GM12875 (cell line): ENCODE measurements at regions not wholly inside any gene's neighbourhood (a gene's known extent, or its start where the extent isn't known, plus 50 kb on each side); places are given as distances from the start of the nearest gene placed in this dataset.

ENCODE experiments used
- H3K4me3 ChIP-seq: one replicate; pipeline ENCODE4 v1.5.1; 2011; ENCODE audit warnings: low read depth, low read length, control low read depth
- TF ChIP-seq, protein P1 (sequence below): IDR thresholded peaks from 2 replicates; pipeline ENCODE4 v1.5.1; 2011; ENCODE audit warnings: low read depth, mild to moderate bottlenecking, control low read depth, inconsistent platforms, low read length, moderate library complexity, borderline replicate concordance; ENCODE audit not compliant: insufficient read depth

GRCh38 chr1:232547938-232548484 is 81.9 kb downstream of the SIPA1L2 start:
- H3K4me3 ChIP-seq = no peak overlapping the region
- TF ChIP-seq, protein P1, sequence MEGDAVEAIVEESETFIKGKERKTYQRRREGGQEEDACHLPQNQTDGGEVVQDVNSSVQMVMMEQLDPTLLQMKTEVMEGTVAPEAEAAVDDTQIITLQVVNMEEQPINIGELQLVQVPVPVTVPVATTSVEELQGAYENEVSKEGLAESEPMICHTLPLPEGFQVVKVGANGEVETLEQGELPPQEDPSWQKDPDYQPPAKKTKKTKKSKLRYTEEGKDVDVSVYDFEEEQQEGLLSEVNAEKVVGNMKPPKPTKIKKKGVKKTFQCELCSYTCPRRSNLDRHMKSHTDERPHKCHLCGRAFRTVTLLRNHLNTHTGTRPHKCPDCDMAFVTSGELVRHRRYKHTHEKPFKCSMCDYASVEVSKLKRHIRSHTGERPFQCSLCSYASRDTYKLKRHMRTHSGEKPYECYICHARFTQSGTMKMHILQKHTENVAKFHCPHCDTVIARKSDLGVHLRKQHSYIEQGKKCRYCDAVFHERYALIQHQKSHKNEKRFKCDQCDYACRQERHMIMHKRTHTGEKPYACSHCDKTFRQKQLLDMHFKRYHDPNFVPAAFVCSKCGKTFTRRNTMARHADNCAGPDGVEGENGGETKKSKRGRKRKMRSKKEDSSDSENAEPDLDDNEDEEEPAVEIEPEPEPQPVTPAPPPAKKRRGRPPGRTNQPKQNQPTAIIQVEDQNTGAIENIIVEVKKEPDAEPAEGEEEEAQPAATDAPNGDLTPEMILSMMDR = no peak

GRCh38 chr1:232542633-232543593 is 87.0 kb downstream of the SIPA1L2 start:
- H3K4me3 ChIP-seq = no peak overlapping the region
- TF ChIP-seq, protein P1 = no peak

DNA sequence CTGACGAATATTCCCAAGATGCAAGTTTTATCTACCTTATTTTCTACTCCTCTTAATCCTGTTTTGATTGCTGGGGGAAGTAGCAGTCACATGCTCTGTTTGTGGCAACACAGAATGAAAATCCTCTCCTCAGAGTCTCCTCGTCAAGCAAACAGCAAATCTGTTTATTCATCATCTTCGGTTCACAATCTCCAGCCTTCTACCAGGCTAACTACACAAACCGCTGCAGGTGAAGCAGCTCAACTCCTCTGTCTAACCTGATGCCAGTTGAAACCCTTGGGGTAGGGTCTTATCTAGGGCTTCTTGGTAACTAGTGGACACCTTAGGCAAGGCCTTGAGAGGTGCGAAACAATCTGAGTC is 91.0 kb downstream of the SIPA1L2 start:
- H3K4me3 ChIP-seq = no peak overlapping the region
- TF ChIP-seq, protein P1 = no peak

- H3K4me3 ChIP-seq = no peak overlapping the region
- TF ChIP-seq, protein P1 = no peak
Observed at GRCh38 chr1:232538224-232538942, 91.5 kb downstream of the SIPA1L2 start.

DNA sequence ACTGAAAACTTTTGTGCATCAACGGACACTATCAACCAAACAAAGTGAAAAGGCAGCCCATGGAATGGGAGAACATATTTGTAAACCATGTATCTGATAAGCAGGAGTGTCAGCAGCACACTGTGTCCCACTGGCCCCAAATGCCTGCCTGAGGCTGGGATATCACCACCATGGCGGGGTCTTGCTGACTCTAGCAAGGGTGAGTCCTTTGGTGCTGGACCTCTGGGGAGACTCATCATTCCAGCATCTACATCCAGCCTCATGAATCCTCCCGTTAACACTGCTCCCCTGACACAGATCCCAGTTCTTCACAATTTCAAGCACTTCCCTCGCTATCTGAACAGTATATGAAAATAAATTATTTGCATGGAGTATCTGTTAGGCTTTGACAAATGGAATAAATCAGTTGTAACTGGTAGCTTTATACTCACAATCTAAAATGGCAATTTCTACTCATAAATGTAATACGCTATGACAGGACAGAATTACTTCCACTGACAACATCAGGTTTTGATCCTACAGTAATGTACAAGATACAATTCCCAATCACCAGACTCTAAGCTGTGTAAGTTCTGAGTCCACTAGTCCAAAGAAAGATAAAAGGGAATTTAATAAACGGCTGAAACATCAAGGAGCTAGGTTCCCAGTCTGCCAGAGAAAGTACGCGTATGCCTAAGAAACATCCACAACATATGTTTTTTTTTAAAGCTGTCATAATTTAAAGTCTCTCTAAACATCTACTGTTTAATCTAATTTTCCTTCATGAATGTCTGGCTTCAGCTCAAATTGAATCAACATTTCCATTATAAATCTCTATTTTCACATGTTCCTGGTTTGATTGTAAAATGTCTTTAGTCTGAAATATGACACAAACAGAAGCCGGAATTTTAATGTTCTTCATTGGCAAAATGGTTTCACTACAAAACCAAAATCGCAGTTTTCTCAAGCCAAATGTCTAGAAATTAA is 95.1 kb downstream of the SIPA1L2 start:
- no peak overlapping the region for H3K4me3 ChIP-seq
- TF ChIP-seq, protein P1 = no peak

GRCh38 chr1:232533328-232533727 is 96.6 kb downstream of the SIPA1L2 start:
- no peak overlapping the region for H3K4me3 ChIP-seq
- TF ChIP-seq, protein P1 = no peak
